ENCODE measurements at regions not wholly inside any gene's neighbourhood (a gene's known extent, or its start where the extent isn't known, plus 50 kb on each side); places are given as distances from the start of the nearest gene placed in this dataset.

GRCh38 chr12:89943463-89943862, 234.8 kb upstream of the ATP2B1 start:
- no peak for TF ChIP-seq CTCF (conservative IDR thresholded peaks at IDR 0.05)
- H3K27ac ChIP-seq: no peak overlapping the region

GRCh38 chr12:89941436-89941835, 232.8 kb upstream of the ATP2B1 start:
- H3K27ac ChIP-seq: no peak overlapping the region
- TF ChIP-seq CTCF (conservative IDR thresholded peaks at IDR 0.05): no peak

GRCh38 chr12:89939522-89940215, 231.0 kb upstream of the ATP2B1 start:
- TF ChIP-seq CTCF (conservative IDR thresholded peaks at IDR 0.05): no peak
- H3K27ac ChIP-seq: no peak overlapping the region

GRCh38 chr12:89936631-89937030, 228.0 kb upstream of the ATP2B1 start:
- TF ChIP-seq CTCF (conservative IDR thresholded peaks at IDR 0.05): no peak
- no peak overlapping the region for H3K27ac ChIP-seq

GRCh38 chr12:89935850-89936249, 227.2 kb upstream of the ATP2B1 start:
- H3K27ac ChIP-seq: no peak overlapping the region
- TF ChIP-seq CTCF (conservative IDR thresholded peaks at IDR 0.05): no peak

- no peak overlapping the region for H3K27ac ChIP-seq
- no peak for TF ChIP-seq CTCF (conservative IDR thresholded peaks at IDR 0.05)
Measured at GRCh38 chr12:89933911-89934310, 225.3 kb upstream of the ATP2B1 start.

- no peak overlapping the region for H3K27ac ChIP-seq
- no peak for TF ChIP-seq CTCF (conservative IDR thresholded peaks at IDR 0.05)
Measured at GRCh38 chr12:89932954-89933353, 224.3 kb upstream of the ATP2B1 start.

Data from VCaP (cell line).